Astrocyte of the hippocampus (primary cell): ENCODE measurements at regions not wholly inside any gene's neighbourhood (a gene's known extent, or its start where the extent isn't known, plus 50 kb on each side); places are given as distances from the start of the nearest gene placed in this dataset.

Experiments used
- DNase-seq: peaks from one replicate; pipeline ENCODE4 v3.0.0; 2011; ENCODE audit warnings: low read depth, low spot score

GRCh38 chr14:100381395-100382105, 58.4 kb downstream of the SLC25A47 start:
- DNase-seq = peak; percentile 61

GRCh38 chr14:100382106-100382455, 58.9 kb downstream of the SLC25A47 start:
- DNase-seq = no peak

GRCh38 chr14:100383727-100384158, 60.6 kb downstream of the SLC25A47 start:
- peak; percentile 84 for DNase-seq

- no peak for DNase-seq
Measured at GRCh38 chr14:100384277-100384676, 61.1 kb downstream of the SLC25A47 start.

- peak; percentile 76 for DNase-seq
Measured at GRCh38 chr14:100384819-100385813, 62.0 kb downstream of the SLC25A47 start.

GRCh38 chr14:100386121-100386520, 63.0 kb downstream of the SLC25A47 start:
- DNase-seq = peak; percentile 61

- DNase-seq = no peak
Measured at GRCh38 chr14:100386846-100387245, 63.7 kb downstream of the SLC25A47 start.

GRCh38 chr14:100387450-100387849, 64.3 kb downstream of the SLC25A47 start:
- no peak for DNase-seq

GRCh38 chr14:100388103-100389054, 65.2 kb downstream of the SLC25A47 start:
- DNase-seq = no peak

- no peak for DNase-seq
Measured at GRCh38 chr14:100389497-100390104, 66.5 kb downstream of the SLC25A47 start.

GRCh38 chr14:100391173-100391572, 68.0 kb downstream of the SLC25A47 start:
- no peak for DNase-seq

GRCh38 chr14:100391724-100392123, 68.6 kb downstream of the SLC25A47 start:
- DNase-seq = no peak

- no peak for DNase-seq
Measured at GRCh38 chr14:100392356-100392755, 69.2 kb downstream of the SLC25A47 start.

- DNase-seq = no peak
Measured at GRCh38 chr14:100393362-100393761, 70.2 kb downstream of the SLC25A47 start.

GRCh38 chr14:100393906-100394732, 71.0 kb downstream of the SLC25A47 start:
- no peak for DNase-seq

GRCh38 chr14:100394886-100395672, 71.9 kb downstream of the SLC25A47 start:
- no peak for DNase-seq

- DNase-seq = no peak
Measured at GRCh38 chr14:100396266-100396795, 73.2 kb downstream of the SLC25A47 start.

GRCh38 chr14:100397005-100397404, 73.9 kb downstream of the SLC25A47 start:
- DNase-seq = no peak

- DNase-seq = no peak
Measured at GRCh38 chr14:100398044-100398443, 74.9 kb downstream of the SLC25A47 start.
